ENCODE measurements at regions not wholly inside any gene's neighbourhood (a gene's known extent, or its start where the extent isn't known, plus 50 kb on each side); places are given as distances from the start of the nearest gene placed in this dataset.
A peak's percentile ranks its signal among the peaks of the same experiment; 100 is the strongest.

DNA sequence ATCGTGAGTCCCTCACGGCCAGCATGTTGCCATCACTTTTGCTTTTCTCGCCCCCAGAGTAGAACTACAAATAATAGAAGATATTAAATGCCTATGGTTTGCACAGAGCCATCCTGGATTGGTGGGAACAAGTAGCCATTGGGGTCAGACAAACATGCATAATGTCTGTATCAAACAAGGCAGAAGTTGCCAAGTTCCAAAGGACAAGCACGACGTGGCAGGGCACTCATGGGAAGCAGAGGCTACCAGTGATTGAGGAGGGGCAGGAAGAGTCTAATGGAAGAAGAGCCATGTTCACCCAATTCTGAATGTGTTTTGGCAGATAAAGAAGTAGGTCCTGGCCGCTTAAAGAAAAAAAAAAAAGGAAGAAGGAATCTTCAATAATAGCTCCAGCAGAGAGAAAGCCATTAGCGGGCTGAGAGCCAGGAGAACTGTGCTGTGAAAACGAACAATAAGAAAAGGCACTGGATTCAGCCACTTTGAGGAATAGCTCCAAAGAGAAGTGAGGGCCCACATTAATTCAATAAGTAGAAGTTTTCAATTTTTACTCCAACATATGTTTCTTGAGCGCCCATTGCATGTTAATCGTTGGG lies 153.7 kb upstream of the ADCY2 start:
- 88% methylated on average over 10 of the region's 10 CpGs for WGBS
- Histone ChIP-seq H3K9me3 (ENCODE audit: control insufficient read depth in 2 of 2, insufficient read depth in 1 of 2, low read length in 1 of 2) (no peaks in the 10 kb centered on the region), H3K4me3 (ENCODE audit: low read length in 2 of 2) (no peak overlapping the region), H3K27me3 (ENCODE audit: control insufficient read depth in 2 of 2, insufficient read depth in 1 of 2, low read length in 1 of 2) (no peaks in the 10 kb centered on the region), H3K27ac (ENCODE audit: low read depth in 1 of 2, low read length in 1 of 2) (no peak overlapping the region), H3K36me3 (ENCODE audit: control insufficient read depth in 2 of 2, insufficient read depth in 2 of 2, low read length in 1 of 2) (no peaks in the 10 kb centered on the region), H3K4me1 (ENCODE audit: control insufficient read depth in 2 of 2, insufficient read depth in 2 of 2, low read length in 2 of 2) (no peaks in the 10 kb centered on the region)
- no peak for DNase-seq (ENCODE audit: low read depth in 6 of 9, low spot score in 9 of 9)

- no peak for DNase-seq (ENCODE audit: low read depth in 6 of 9, low spot score in 9 of 9)
- Histone ChIP-seq H3K4me1 (ENCODE audit: control insufficient read depth in 2 of 2, insufficient read depth in 2 of 2, low read length in 2 of 2) (no peaks in the 10 kb centered on the region), H3K36me3 (ENCODE audit: control insufficient read depth in 2 of 2, insufficient read depth in 2 of 2, low read length in 1 of 2) (no peaks in the 10 kb centered on the region), H3K27ac (ENCODE audit: low read depth in 1 of 2, low read length in 1 of 2) (no peak overlapping the region), H3K27me3 (ENCODE audit: control insufficient read depth in 2 of 2, insufficient read depth in 1 of 2, low read length in 1 of 2) (no peaks in the 10 kb centered on the region), H3K9me3 (ENCODE audit: control insufficient read depth in 2 of 2, insufficient read depth in 1 of 2, low read length in 1 of 2) (no peaks in the 10 kb centered on the region), H3K4me3 (ENCODE audit: low read length in 2 of 2) (no peak overlapping the region)
- 94% methylated on average over 3 of the region's 3 CpGs for whole genome bisulfite sequencing
Observed at GRCh38 chr5:7244208-7244607, 151.7 kb upstream of the ADCY2 start.

- no peak for DNase-seq (ENCODE audit: low read depth in 6 of 9, low spot score in 9 of 9)
- no peak overlapping the region for H3K4me3 ChIP-seq (ENCODE audit: low read length in 2 of 2)
- no peaks in the 10 kb centered on the region for H3K9me3 ChIP-seq (ENCODE audit: control insufficient read depth in 2 of 2, insufficient read depth in 1 of 2, low read length in 1 of 2)
- no peaks in the 10 kb centered on the region for H3K27me3 ChIP-seq (ENCODE audit: control insufficient read depth in 2 of 2, insufficient read depth in 1 of 2, low read length in 1 of 2)
- H3K4me1 ChIP-seq (ENCODE audit: control insufficient read depth in 2 of 2, insufficient read depth in 2 of 2, low read length in 2 of 2), result no peaks in the 10 kb centered on the region
- WGBS, result 87% methylated on average over 2 of the region's 2 CpGs
- no peaks in the 10 kb centered on the region for H3K36me3 ChIP-seq (ENCODE audit: control insufficient read depth in 2 of 2, insufficient read depth in 2 of 2, low read length in 1 of 2)
- no peak overlapping the region for H3K27ac ChIP-seq (ENCODE audit: low read depth in 1 of 2, low read length in 1 of 2)
Observed at GRCh38 chr5:7245121-7245651, 150.8 kb upstream of the ADCY2 start.

DNA sequence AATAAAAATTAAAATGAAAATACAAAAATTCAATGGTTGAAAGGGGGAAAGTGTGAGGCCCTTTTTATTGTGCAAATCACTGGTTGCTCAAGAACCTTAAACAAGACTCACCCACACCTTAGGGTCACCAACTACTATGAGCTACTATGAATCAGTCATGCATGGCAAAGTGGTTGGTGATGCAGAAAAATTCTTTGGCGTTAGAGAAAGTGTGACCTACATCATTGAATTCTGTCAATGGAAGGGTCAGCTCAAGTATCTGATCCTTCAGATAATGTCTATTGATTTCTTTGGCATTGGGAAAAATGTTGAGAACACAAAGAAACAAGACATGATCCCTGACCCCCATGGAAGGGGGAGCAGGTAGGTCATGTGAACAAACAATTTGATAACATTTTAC lies 149.7 kb upstream of the ADCY2 start:
- WGBS, result 97% methylated on average over 1 of the region's 1 CpG
- no peaks in the 10 kb centered on the region for H3K4me1 ChIP-seq (ENCODE audit: control insufficient read depth in 2 of 2, insufficient read depth in 2 of 2, low read length in 2 of 2)
- DNase-seq (ENCODE audit: low read depth in 6 of 9, low spot score in 9 of 9), result no peak

GRCh38 chr5:7250004-7250403 lies 145.9 kb upstream of the ADCY2 start:
- H3K4me3 ChIP-seq (ENCODE audit: low read length in 2 of 2), result no peak overlapping the region
- no peaks in the 10 kb centered on the region for H3K36me3 ChIP-seq (ENCODE audit: control insufficient read depth in 2 of 2, insufficient read depth in 2 of 2, low read length in 1 of 2)
- no peaks in the 10 kb centered on the region for H3K4me1 ChIP-seq (ENCODE audit: control insufficient read depth in 2 of 2, insufficient read depth in 2 of 2, low read length in 2 of 2)
- no peaks in the 10 kb centered on the region for H3K9me3 ChIP-seq (ENCODE audit: control insufficient read depth in 2 of 2, insufficient read depth in 1 of 2, low read length in 1 of 2)
- H3K27ac ChIP-seq (ENCODE audit: low read depth in 1 of 2, low read length in 1 of 2), result no peak overlapping the region
- no peaks in the 10 kb centered on the region for H3K27me3 ChIP-seq (ENCODE audit: control insufficient read depth in 2 of 2, insufficient read depth in 1 of 2, low read length in 1 of 2)
- DNase-seq (ENCODE audit: low read depth in 6 of 9, low spot score in 9 of 9), result no peak
- 95% methylated on average over 2 of the region's 2 CpGs for WGBS

More for the DNA sequence above, 149.7 kb upstream of the ADCY2 start:
- H3K36me3 ChIP-seq (ENCODE audit: control insufficient read depth in 2 of 2, insufficient read depth in 2 of 2, low read length in 1 of 2), result no peaks in the 10 kb centered on the region
- H3K4me3 ChIP-seq (ENCODE audit: low read length in 2 of 2), result no peak overlapping the region
- H3K27me3 ChIP-seq (ENCODE audit: control insufficient read depth in 2 of 2, insufficient read depth in 1 of 2, low read length in 1 of 2), result no peaks in the 10 kb centered on the region
- no peak overlapping the region for H3K27ac ChIP-seq (ENCODE audit: low read depth in 1 of 2, low read length in 1 of 2)
- H3K9me3 ChIP-seq (ENCODE audit: control insufficient read depth in 2 of 2, insufficient read depth in 1 of 2, low read length in 1 of 2), result no peaks in the 10 kb centered on the region

GRCh38 chr5:7250611-7251010 lies 145.3 kb upstream of the ADCY2 start:
- Histone ChIP-seq H3K27me3 (ENCODE audit: control insufficient read depth in 2 of 2, insufficient read depth in 1 of 2, low read length in 1 of 2) (no peaks in the 10 kb centered on the region), H3K4me1 (ENCODE audit: control insufficient read depth in 2 of 2, insufficient read depth in 2 of 2, low read length in 2 of 2) (no peaks in the 10 kb centered on the region), H3K27ac (ENCODE audit: low read depth in 1 of 2, low read length in 1 of 2) (no peak overlapping the region), H3K4me3 (ENCODE audit: low read length in 2 of 2) (no peak overlapping the region), H3K36me3 (ENCODE audit: control insufficient read depth in 2 of 2, insufficient read depth in 2 of 2, low read length in 1 of 2) (no peaks in the 10 kb centered on the region), H3K9me3 (ENCODE audit: control insufficient read depth in 2 of 2, insufficient read depth in 1 of 2, low read length in 1 of 2) (no peaks in the 10 kb centered on the region)
- 69% methylated on average over 3 of the region's 3 CpGs for WGBS
- no peak for DNase-seq (ENCODE audit: low read depth in 6 of 9, low spot score in 9 of 9)

DNA sequence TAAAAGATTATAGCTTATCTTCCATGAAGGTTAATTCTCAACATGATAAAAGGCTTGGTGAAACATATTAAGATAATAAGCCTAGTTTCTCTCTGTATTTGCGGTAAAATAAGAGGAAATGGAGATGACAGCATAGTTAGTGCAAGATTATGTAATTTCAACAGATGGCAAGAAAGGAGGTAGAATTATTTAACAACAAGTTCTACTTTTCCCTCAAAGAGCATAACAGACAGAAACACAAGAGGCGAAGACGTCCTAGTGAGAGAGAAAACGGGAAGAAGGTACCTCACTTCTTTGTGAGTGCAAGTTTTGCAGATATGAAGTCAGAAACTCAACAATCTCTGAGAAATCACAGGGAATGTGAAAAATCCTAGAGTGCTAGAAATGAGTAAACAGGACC lies 144.8 kb upstream of the ADCY2 start:
- no peaks in the 10 kb centered on the region for H3K9me3 ChIP-seq (ENCODE audit: control insufficient read depth in 2 of 2, insufficient read depth in 1 of 2, low read length in 1 of 2)
- DNase-seq (ENCODE audit: low read depth in 6 of 9, low spot score in 9 of 9), result no peak
- WGBS, result 45% methylated on average over 4 of the region's 4 CpGs
- H3K27me3 ChIP-seq (ENCODE audit: control insufficient read depth in 2 of 2, insufficient read depth in 1 of 2, low read length in 1 of 2), result no peaks in the 10 kb centered on the region
- H3K27ac ChIP-seq (ENCODE audit: low read depth in 1 of 2, low read length in 1 of 2), result no peak overlapping the region
- no peaks in the 10 kb centered on the region for H3K36me3 ChIP-seq (ENCODE audit: control insufficient read depth in 2 of 2, insufficient read depth in 2 of 2, low read length in 1 of 2)
- H3K4me1 ChIP-seq (ENCODE audit: control insufficient read depth in 2 of 2, insufficient read depth in 2 of 2, low read length in 2 of 2), result no peaks in the 10 kb centered on the region
- H3K4me3 ChIP-seq (ENCODE audit: low read length in 2 of 2), result no peak overlapping the region

DNA sequence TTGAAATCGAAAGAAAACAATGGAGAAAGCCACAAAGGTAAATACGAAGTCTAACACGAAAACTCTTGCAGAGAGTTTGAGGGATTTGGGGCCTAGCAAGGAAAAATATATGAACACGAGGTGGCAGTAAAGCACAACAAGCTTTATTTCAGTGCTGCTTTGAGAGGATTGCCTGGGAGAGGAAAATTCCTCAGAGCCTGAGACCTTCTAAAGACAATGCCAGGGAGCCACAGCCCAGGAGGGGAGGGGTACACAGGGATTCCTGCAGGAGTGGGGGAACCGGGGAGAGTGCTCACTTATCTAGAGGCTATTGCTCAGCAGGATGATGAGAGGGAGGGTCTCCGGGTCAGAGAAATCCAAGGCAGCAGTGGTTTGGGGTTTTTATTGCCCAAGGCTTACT lies 134.9 kb upstream of the ADCY2 start:
- WGBS, result 44% methylated on average over 6 of the region's 6 CpGs
- H3K27me3 ChIP-seq (ENCODE audit: control insufficient read depth in 2 of 2, insufficient read depth in 1 of 2, low read length in 1 of 2), result no peaks in the 10 kb centered on the region
- no peak overlapping the region for H3K4me3 ChIP-seq (ENCODE audit: low read length in 2 of 2)
- no peak overlapping the region for H3K27ac ChIP-seq (ENCODE audit: low read depth in 1 of 2, low read length in 1 of 2)
- DNase-seq (ENCODE audit: low read depth in 6 of 9, low spot score in 9 of 9), result peak in 1 of 9 donors; percentile 0
- no peaks in the 10 kb centered on the region for H3K9me3 ChIP-seq (ENCODE audit: control insufficient read depth in 2 of 2, insufficient read depth in 1 of 2, low read length in 1 of 2)
- no peaks in the 10 kb centered on the region for H3K4me1 ChIP-seq (ENCODE audit: control insufficient read depth in 2 of 2, insufficient read depth in 2 of 2, low read length in 2 of 2)
- H3K36me3 ChIP-seq (ENCODE audit: control insufficient read depth in 2 of 2, insufficient read depth in 2 of 2, low read length in 1 of 2), result no peaks in the 10 kb centered on the region

DNA sequence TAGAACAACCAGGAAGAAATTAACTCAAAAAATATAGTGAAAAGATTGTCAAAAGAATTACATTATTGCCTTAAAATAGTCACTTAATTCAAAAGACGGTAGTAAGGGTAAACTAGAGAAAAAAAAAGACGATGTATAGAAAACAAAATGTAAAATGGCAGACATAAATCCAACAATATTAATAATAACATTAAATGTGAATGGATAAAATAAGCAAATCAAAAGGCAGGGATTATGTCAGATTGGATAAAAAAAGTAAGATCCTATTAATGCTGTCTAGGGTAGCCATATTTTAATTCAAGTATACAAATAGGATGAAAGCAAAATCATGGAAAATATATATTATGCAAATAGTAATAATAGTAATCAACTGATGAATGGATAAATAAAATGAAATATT lies 134.0 kb upstream of the ADCY2 start:
- no peak overlapping the region for H3K27ac ChIP-seq (ENCODE audit: low read depth in 1 of 2, low read length in 1 of 2)
- no peaks in the 10 kb centered on the region for H3K27me3 ChIP-seq (ENCODE audit: control insufficient read depth in 2 of 2, insufficient read depth in 1 of 2, low read length in 1 of 2)

More for the DNA sequence above, 134.0 kb upstream of the ADCY2 start:
- Histone ChIP-seq H3K36me3 (ENCODE audit: control insufficient read depth in 2 of 2, insufficient read depth in 2 of 2, low read length in 1 of 2) (no peaks in the 10 kb centered on the region), H3K4me1 (ENCODE audit: control insufficient read depth in 2 of 2, insufficient read depth in 2 of 2, low read length in 2 of 2) (no peaks in the 10 kb centered on the region), H3K9me3 (ENCODE audit: control insufficient read depth in 2 of 2, insufficient read depth in 1 of 2, low read length in 1 of 2) (no peaks in the 10 kb centered on the region), H3K4me3 (ENCODE audit: low read length in 2 of 2) (no peak overlapping the region)
- DNase-seq (ENCODE audit: low read depth in 6 of 9, low spot score in 9 of 9), result no peak
- 98% methylated on average over 2 of the region's 2 CpGs for WGBS
